ENCODE measurements at regions not wholly inside any gene's neighbourhood (a gene's known extent, or its start where the extent isn't known, plus 50 kb on each side); places are given as distances from the start of the nearest gene placed in this dataset.

GRCh38 chr11:116544721-116545120, 228.1 kb downstream of the BUD13 start:
- Histone ChIP-seq H3K4me1 (no peaks in the 10 kb centered on the region), H3K9me3 (peaks cover 0 to 14% (median 0%) of the 10 kb centered on the region in 4 donors), H3K36me3 (no peaks in the 10 kb centered on the region), H3K27ac (no peak overlapping the region), H3K27me3 (no peaks in the 10 kb centered on the region), H3K4me3 (no peak overlapping the region)
- 85 to 86% methylated on average over 10 of the region's 10 CpGs for WGBS, 2 donors
- no peak for DNase-seq (ENCODE audit: low spot score in 2 of 2)
- TF ChIP-seq POLR2A (IDR thresholded peaks at IDR 0.05) (no peak), EP300 (IDR thresholded peaks at IDR 0.05) (no peak), CTCF (IDR thresholded peaks at IDR 0.05) (no peak)

GRCh38 chr11:116543911-116544475, 228.8 kb downstream of the BUD13 start:
- no peak overlapping the region for H3K27ac ChIP-seq
- H3K4me3 ChIP-seq, result no peak overlapping the region
- TF ChIP-seq CTCF (IDR thresholded peaks at IDR 0.05) (no peak), POLR2A (IDR thresholded peaks at IDR 0.05) (no peak), EP300 (IDR thresholded peaks at IDR 0.05) (no peak)
- 55 to 57% methylated on average over 4 of the region's 4 CpGs for WGBS, 2 donors
- H3K27me3 ChIP-seq, result no peaks in the 10 kb centered on the region
- no peak for DNase-seq (ENCODE audit: low spot score in 2 of 2)
- no peaks in the 10 kb centered on the region for H3K4me1 ChIP-seq
- peaks cover 0 to 14% (median 0%) of the 10 kb centered on the region in 4 donors for H3K9me3 ChIP-seq
- no peaks in the 10 kb centered on the region for H3K36me3 ChIP-seq

- Histone ChIP-seq H3K9me3 (peaks cover 0 to 10% (median 0%) of the 10 kb centered on the region in 4 donors), H3K36me3 (no peaks in the 10 kb centered on the region), H3K4me3 (no peak overlapping the region), H3K27me3 (no peaks in the 10 kb centered on the region), H3K4me1 (no peaks in the 10 kb centered on the region), H3K27ac (no peak overlapping the region)
- WGBS, 2 donors, result 57 to 60% methylated on average over 4 of the region's 4 CpGs
- no peak for DNase-seq (ENCODE audit: low spot score in 2 of 2)
- TF ChIP-seq CTCF (IDR thresholded peaks at IDR 0.05) (no peak), POLR2A (IDR thresholded peaks at IDR 0.05) (no peak), EP300 (IDR thresholded peaks at IDR 0.05) (no peak)
Observed at GRCh38 chr11:116543099-116543498, 229.7 kb downstream of the BUD13 start.

GRCh38 chr11:116542406-116542805, 230.4 kb downstream of the BUD13 start:
- H3K4me3 ChIP-seq, result no peak overlapping the region
- TF ChIP-seq POLR2A (IDR thresholded peaks at IDR 0.05) (no peak), EP300 (IDR thresholded peaks at IDR 0.05) (no peak), CTCF (IDR thresholded peaks at IDR 0.05) (no peak)
- WGBS, 2 donors, result 84 to 90% methylated on average over 6 of the region's 6 CpGs
- H3K9me3 ChIP-seq, result peaks cover 0 to 10% (median 0%) of the 10 kb centered on the region in 4 donors
- no peaks in the 10 kb centered on the region for H3K36me3 ChIP-seq
- H3K4me1 ChIP-seq, result no peaks in the 10 kb centered on the region
- no peak for DNase-seq (ENCODE audit: low spot score in 2 of 2)
- peaks cover 0 to under 1% of the 10 kb centered on the region in 2 donors for H3K27me3 ChIP-seq
- no peak overlapping the region for H3K27ac ChIP-seq

- H3K9me3 ChIP-seq, result peaks cover 0 to 10% (median 0%) of the 10 kb centered on the region in 4 donors
- no peak overlapping the region for H3K4me3 ChIP-seq
- no peaks in the 10 kb centered on the region for H3K36me3 ChIP-seq
- H3K27ac ChIP-seq, result no peak overlapping the region
- TF ChIP-seq CTCF (IDR thresholded peaks at IDR 0.05) (no peak), POLR2A (IDR thresholded peaks at IDR 0.05) (no peak), EP300 (IDR thresholded peaks at IDR 0.05) (no peak)
- no peaks in the 10 kb centered on the region for H3K4me1 ChIP-seq
- no peak for DNase-seq (ENCODE audit: low spot score in 2 of 2)
- WGBS, 2 donors, result 89 to 96% methylated on average over 1 of the region's 1 CpG
- peaks cover 0 to 4% of the 10 kb centered on the region in 2 donors for H3K27me3 ChIP-seq
Observed at GRCh38 chr11:116541460-116541859, 231.3 kb downstream of the BUD13 start.
